Pancreas (tissue), 10 donors: ENCODE measurements at regions not wholly inside any gene's neighbourhood (a gene's known extent, or its start where the extent isn't known, plus 50 kb on each side); places are given as distances from the start of the nearest gene placed in this dataset.
A peak's percentile ranks its signal among the peaks of the same experiment; 100 is the strongest.

Experiments
- ATAC-seq, 4 donors: fragments of 200-7000 bp; cut with Tn5 transposase; one replicate each; pipeline versions ENCODE4 v1.8.0 to v1.9.1; 2020; ENCODE audit warnings: mild to moderate bottlenecking in 4 of 4, moderate library complexity in 4 of 4
- DNase-seq, 6 donors: peaks; one replicate each; pipeline ENCODE4 v3.0.0-alpha.2; 2020
- FAIRE-seq: peaks from 2 replicates; lab custom pipeline; 2012; peaks lifted over from hg19 to GRCh38; lab: Jason Lieb, UNC
- H3K27ac ChIP-seq, 4 donors: fragments of 200-600 bp; sonication (generic); 1 replicate in 3 of 4; 2 replicates in 1 of 4; pipeline versions ENCODE4 v1.5.0 to v1.8.0; 2020
- H3K27me3 ChIP-seq, 4 donors: fragments of 200-600 bp; one replicate each; pipeline ENCODE4 v1.8.0; 2021
- H3K36me3 ChIP-seq, 3 donors: fragments of 200-600 bp; sonication (generic) in 1 of 3; one replicate each; pipeline versions ENCODE4 v1.5.0 to v1.8.0; 2020 to 2021
- H3K4me1 ChIP-seq, 3 donors: fragments of 200-600 bp; one replicate each; pipeline ENCODE4 v1.8.0; 2021
- H3K4me3 ChIP-seq, 4 donors: fragments of 200-600 bp; sonication (generic) in 2 of 4; one replicate each; pipeline versions ENCODE4 v1.5.0 to v1.8.0; 2020 to 2021
- H3K9me3 ChIP-seq, 4 donors: fragments of 200-600 bp; one replicate each; pipeline ENCODE4 v1.8.0; 2021
- CTCF ChIP-seq, 4 donors: fragments of 200-600 bp; sonication (generic) in 3 of 4; IDR thresholded peaks; one replicate each; pipeline versions ENCODE4 v1.5.0 to v1.8.0; 2021; ENCODE audit warnings: antibody characterized with exemption in 4 of 4
- WGBS, 2 donors: extraction: QIAGEN DNeasy Blood & Tissue Kit; methylation state at CpG; one replicate each; pipeline ENCODE4 v1.1.7; 2013; 5-methylcytosine and 5-hydroxymethylcytosine counted together
- intact Hi-C, 3 donors: fragments of 100-400 bp; cut with DNase I; formaldehyde crosslinking; loops; one replicate each; pipeline versions ENCODE4 v1.11.1 to v1.14.2; 2022
- donor health status: healthy with polysubstance abuse.
- donor health status: DM: no; HTN: no; CAD: no; lungs with moderate emphysema.
- donor health status: DM: no; HTN: no; CAD: no.
- donor health status: control.
- donor health status: control.
- donor health status: Bipolar disorder and iron deficiency.
- donor health status: DM: yes; HTN: yes; CAD: no.
- donor health status: DM: no; HTN: no; CAD: no.
- donor health status: DM: no; HTN: no; CAD: no.
- donor health status: DM: yes; HTN: yes; CAD: no.

DNA sequence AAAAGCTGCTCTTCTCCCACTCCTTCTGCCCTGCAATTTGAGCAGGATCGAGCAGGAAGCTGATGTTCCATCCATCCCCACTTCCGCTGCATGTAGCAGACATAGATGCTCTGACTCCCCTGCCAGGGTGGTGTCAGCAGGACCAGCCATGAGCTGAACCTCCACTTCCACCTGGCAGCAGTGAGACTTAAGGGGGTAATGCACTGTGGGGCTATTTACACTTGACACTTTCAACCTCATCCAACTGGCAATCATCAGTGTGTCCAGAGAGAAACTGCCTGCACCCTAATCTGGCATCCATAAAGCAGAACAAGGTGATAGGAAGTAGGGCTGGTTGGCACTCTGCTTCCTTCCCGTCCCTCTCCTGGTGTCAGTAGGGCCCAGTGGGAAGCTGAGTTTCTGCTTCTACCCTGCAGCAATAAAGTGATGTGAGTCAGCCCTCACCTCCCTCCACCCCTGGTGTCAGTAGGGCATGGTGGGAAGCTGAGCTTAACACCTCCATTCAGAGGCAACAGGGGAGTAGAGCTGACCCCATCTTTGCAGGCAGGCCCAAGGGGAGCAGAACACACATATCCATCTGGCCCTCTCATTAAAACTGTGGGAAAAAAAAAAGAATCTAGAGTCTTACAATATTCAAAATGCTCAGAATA, 272.3 kb downstream of the PTPRU start:
- Histone ChIP-seq H3K27ac (no peak overlapping the region), H3K36me3 (no peaks in the 10 kb centered on the region), H3K27me3 (no peaks in the 10 kb centered on the region), H3K4me3 (no peak overlapping the region), H3K9me3 (no peaks in the 10 kb centered on the region), H3K4me1 (no peaks in the 10 kb centered on the region)
- DNase-seq (peak in 1 of 6 donors; percentile 15), FAIRE-seq (no peak), ATAC-seq (no peak)
- TF ChIP-seq CTCF (IDR thresholded peaks at IDR 0.05) = no peak
- WGBS, 2 donors = 73 to 83% methylated on average over 3 of the region's 3 CpGs
- intact Hi-C loops = no loop called here

GRCh38 chr1:29506678-29507225, 270.4 kb downstream of the PTPRU start:
- H3K4me1 ChIP-seq = no peaks in the 10 kb centered on the region
- no peak for TF ChIP-seq CTCF (IDR thresholded peaks at IDR 0.05)
- 83 to 88% methylated on average over 12 of the region's 12 CpGs for WGBS, 2 donors
- intact Hi-C loops = no loop called here
- no peak overlapping the region for H3K27ac ChIP-seq
- no peak overlapping the region for H3K4me3 ChIP-seq
- ATAC-seq = no peak
- no peaks in the 10 kb centered on the region for H3K27me3 ChIP-seq
- no peaks in the 10 kb centered on the region for H3K9me3 ChIP-seq
- no peak for DNase-seq
- FAIRE-seq = no peak
- no peaks in the 10 kb centered on the region for H3K36me3 ChIP-seq

- ATAC-seq (no peak), FAIRE-seq (no peak), DNase-seq (peak in 1 of 6 donors; percentile 15)
- Histone ChIP-seq H3K36me3 (no peaks in the 10 kb centered on the region), H3K27me3 (no peaks in the 10 kb centered on the region), H3K4me1 (no peaks in the 10 kb centered on the region), H3K4me3 (no peak overlapping the region), H3K9me3 (no peaks in the 10 kb centered on the region), H3K27ac (no peak overlapping the region)
- WGBS, 2 donors = 84 to 85% methylated on average over 10 of the region's 10 CpGs
- no peak for TF ChIP-seq CTCF (IDR thresholded peaks at IDR 0.05)
- intact Hi-C loops = no loop called here
Observed at GRCh38 chr1:29505532-29506220, 269.4 kb downstream of the PTPRU start.

DNA sequence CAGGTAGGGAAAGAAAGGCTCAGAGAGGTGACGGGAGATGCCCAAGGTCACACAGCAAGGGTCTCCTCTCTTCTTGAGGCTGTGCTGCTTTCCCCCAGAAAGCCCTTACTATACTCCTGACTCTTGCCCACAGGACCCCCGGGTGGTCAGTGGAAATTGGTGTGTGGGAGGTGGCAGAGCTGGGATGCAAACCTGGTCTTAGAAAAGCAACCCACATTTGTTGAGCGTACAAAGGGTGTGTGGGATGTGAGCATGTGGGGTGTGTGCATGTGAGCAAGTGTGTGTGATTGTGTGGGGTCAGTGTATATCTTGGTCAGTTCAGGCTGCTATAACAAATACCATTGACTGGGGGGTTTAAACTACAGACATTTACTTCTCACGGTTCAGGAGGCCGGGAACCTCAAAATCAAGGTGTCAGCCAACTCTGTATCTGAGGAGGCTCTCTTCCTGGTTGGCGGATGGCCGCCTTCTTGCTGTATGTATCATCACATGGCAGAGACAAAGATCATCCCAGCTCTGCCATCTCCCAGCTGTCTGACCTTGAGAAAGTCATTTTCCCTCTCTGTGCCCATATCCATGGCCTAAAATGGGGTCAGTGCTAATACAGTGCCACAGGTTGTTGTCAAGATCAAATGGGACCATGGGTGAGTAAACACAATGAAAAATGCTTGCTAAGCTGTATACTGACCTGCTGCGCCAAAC, 268.5 kb downstream of the PTPRU start:
- Histone ChIP-seq H3K36me3 (no peaks in the 10 kb centered on the region), H3K27me3 (no peaks in the 10 kb centered on the region), H3K9me3 (no peaks in the 10 kb centered on the region), H3K4me3 (no peak overlapping the region), H3K4me1 (no peaks in the 10 kb centered on the region), H3K27ac (no peak overlapping the region)
- no peak for FAIRE-seq
- ATAC-seq = no peak
- 85 to 91% methylated on average over 8 of the region's 8 CpGs for WGBS, 2 donors
- intact Hi-C loops = no loop called here
- DNase-seq = peak in 1 of 6 donors; percentile 14
- TF ChIP-seq CTCF (IDR thresholded peaks at IDR 0.05) = no peak
